GM18909 (cell line): ENCODE measurements at regions not wholly inside any gene's neighbourhood (a gene's known extent, or its start where the extent isn't known, plus 50 kb on each side); places are given as distances from the start of the nearest gene placed in this dataset.
"Not testable (repeated sequence)": the region's sequence is repeated elsewhere in the genome, so short reads cannot be mapped to it uniquely, and the experiment has no call there.

Experiments
- ATAC-seq: cut with Tn5 transposase; IDR thresholded peaks from one replicate; pipeline ENCODE4 v1.9.1; 2021; ENCODE audit warnings: mild to moderate bottlenecking; ENCODE audit not compliant: unreplicated experiment, poor library complexity

DNA sequence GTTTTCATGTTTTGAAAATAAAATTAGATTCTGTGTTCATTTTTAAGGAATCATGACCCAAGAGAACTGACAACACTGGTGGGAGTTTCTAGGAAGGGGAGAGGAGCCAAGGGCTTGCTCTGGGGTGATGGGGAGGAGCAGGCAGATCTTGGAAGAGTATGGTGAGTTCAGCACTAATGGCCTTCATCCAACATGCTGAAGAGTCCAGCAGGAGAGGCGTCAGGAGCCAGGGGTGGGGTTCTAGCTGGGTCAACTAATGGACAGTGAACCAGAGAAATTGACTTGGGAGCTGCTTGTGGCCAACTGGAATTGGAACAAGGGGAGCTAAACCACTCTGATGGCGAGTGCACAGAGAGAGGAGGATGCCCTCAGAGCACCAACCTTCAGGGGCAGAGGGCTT lies 107.1 kb downstream of the MRPL14 start:
- no peak for ATAC-seq

DNA sequence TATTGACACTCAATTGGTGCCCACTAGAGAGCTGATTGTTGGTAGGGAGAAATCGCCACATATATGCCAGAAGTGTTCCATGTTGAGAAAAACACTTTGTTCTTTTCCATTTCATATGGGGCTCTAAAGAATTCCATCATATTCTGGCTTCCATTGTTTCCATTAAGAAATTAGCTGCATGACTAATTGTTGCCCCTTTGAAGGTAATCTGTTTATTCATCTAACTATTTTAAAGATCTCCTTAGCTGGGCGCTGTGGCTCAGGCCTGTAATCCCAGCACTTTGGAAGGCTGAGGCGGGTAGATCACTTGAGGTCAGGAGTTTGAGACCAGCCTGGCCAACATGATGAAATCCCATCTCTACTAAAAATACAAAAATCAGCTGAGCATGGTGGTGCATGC lies 109.9 kb downstream of the MRPL14 start:
- ATAC-seq = not testable (repeated sequence)

GRCh38 chr6:44016131-44016870 lies 111.0 kb downstream of the MRPL14 start:
- no peak for ATAC-seq

DNA sequence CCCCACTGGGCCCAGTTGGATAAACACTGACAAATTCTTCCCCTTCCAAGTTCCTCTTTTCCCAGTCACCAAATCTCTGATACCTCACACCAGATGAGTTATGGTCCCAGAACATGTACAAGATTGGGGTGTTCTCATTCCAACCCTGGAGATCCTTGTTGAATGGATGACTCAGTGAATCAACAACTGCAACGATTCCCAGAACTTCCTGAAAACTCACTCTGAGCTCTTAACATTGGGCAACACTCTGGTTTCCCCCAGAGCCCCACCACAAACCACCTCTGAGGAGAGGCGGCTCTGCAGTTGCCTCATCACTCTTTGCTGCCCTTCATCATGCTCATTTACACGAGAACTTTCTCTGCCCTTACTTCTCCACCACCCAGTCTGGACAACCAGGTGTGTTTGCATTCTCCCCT lies 115.2 kb downstream of the MRPL14 start:
- ATAC-seq = no peak

DNA sequence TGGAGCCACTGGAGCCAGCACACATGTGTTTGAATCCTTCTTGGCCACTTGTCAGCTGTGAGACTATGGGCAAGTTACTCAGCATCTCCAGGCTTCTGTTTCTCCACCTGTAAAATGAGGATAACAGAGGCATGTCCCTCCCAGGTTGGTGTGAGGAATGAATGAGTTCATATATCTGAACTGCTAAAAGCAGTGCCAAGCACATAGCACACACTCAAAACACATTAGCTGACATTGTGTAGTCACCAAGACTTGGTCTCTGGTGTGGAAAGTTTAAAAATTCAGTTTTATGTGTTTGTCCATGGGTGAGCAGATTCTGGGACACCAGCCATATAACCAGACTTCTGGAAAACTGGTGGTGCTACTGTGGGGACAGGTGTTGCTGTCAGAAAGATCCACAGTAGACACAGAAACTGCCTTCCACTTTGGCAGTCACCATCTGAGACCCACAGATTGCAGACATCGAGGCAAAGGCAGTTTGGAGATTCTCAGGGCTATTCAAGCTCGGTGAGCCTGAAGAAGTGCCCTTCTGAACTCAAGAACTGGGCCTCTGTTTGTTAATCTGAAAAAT lies 115.8 kb downstream of the MRPL14 start:
- ATAC-seq = no peak

DNA sequence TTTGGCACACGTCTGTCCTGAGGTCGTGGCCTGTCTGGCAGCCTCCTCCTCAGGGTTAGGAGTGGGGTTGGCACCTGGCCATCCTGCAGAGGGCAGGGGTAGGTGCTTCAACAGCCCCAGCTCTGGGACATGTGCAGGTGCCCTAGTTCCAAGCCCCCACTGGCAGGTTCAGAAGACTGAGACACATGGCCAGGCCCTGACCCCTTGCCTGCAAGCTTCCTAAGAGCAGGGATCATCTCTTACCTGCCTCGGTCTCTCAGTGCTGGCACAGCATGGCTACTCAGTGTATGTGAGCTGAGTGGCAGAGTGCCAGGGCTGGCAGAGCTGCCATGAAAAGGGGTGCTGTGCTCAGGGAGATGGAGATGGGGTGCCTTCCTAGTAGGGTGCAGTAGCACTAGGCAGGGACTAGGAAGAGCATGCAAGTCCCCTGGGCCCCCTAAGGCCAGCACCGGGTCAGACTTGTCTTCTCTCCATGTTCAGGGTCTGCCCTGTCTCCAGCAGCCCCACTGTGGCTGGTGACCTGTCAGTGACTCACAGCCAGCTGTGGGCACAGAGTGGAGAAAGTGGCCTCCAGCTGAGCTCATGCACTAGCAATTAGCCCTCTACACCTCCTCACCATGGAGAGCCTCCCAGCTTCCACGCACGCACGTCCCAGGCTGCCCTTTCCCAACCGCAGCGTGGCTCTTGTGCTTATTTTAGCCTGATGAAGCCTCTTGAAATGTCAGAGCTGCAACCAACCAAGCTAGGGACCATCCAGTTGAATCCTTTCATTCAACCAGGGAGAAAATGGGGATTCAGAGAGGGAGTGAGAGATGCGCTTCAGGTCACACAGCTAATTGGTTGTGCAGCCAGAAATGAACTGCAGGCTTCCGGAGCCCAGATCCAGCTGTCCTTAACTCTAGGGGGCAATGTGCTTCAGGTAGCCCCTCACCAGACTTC lies 116.6 kb downstream of the MRPL14 start:
- no peak for ATAC-seq

GRCh38 chr6:44009425-44010321 lies 117.6 kb downstream of the MRPL14 start:
- no peak for ATAC-seq

- ATAC-seq = no peak
Measured at GRCh38 chr6:44008821-44009370, 118.4 kb downstream of the MRPL14 start.

DNA sequence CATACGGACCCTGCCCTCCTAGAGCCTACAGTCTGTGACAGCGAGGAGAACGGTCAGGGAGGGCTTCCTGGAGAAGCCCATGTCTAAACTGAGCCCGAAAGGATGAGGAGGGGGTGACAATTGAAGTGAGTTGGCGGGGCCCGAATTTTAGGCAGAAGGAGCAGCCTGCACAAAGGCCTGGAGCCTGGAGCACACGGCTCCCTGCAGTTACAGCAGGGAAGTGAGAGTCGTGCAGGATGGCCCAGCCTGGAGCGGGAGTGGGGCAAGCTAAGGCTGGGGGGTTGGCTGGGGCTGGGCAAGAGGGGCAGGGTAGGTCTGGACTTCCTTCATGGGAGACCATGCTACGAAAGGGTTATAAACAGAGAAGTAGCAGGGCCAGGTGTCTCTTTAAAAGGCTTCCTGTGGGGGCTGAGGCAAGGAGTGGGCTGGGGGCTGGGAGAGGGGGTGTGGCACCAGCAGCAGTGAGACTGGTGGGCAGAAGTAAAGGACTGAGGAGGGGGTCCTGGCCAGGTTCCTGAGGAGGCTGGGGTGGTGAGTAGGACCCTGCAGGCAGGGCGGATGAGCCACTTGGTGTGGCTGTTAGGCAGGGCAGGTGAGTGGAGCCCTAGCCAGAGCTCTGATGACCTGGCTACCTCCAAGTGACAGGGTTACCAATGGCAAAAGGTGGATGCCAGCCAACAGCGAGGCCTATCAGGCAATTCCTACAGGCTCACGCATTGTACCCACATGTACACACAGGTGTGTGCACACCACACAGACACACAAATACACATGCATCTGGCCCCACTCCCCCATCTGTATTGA lies 119.2 kb downstream of the MRPL14 start:
- ATAC-seq = no peak

DNA sequence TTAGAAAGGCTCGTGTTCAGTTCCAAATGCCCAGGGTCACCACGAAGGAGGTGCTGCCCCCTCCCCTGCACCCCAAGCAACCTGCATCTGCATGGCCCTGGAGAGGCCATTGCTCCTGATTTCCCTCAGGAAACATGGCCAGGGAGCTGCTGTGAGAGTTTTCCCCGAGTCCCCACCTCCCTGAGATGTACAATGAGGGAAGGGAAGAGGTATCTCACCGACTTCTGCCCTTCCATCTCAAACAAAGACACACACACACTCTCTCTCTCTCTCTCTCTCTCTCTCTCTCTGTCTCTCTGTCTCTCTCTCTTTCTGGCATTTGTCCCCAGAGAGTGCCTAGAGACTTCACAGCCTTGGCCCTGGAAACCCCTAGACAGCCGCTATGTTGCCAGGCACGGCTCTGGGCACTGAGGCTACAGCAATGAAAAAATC lies 120.4 kb downstream of the MRPL14 start:
- ATAC-seq = no peak

DNA sequence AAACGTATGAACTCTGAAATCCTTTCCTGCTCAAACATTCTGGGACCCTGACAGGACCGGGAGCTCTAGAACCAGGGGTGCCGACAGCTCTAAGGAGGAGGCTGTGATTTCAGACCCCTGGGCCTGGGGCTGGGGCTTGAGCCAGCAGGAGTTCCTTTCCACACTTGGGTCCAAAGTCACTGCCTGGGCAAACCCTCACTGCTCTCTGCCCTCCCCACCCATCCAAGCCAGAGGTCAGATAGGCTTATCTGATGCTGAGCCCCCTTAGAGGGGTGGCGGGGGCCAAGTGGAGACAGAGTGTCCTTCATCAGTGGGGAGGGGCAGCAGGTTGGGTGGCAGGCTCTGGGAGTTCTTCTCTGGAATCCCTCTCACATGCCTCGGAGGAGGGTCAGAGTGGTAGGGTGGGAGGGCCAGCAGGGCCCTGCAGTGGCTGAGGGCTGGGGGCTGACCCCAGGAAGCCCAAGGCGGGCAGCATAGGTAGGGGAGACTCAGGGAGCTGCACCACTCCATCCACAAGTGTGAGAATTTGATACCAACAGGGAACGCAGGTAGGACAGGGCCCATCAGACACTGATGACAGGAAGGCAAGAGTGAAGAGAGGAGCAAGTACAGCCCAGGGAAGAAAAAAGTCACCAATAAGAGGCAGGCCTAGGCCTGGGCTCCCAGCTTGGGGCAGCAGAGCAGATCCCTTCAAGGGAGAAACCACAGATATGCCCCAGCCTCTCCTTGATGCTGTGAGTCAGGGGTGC lies 121.0 kb downstream of the MRPL14 start:
- ATAC-seq = no peak

DNA sequence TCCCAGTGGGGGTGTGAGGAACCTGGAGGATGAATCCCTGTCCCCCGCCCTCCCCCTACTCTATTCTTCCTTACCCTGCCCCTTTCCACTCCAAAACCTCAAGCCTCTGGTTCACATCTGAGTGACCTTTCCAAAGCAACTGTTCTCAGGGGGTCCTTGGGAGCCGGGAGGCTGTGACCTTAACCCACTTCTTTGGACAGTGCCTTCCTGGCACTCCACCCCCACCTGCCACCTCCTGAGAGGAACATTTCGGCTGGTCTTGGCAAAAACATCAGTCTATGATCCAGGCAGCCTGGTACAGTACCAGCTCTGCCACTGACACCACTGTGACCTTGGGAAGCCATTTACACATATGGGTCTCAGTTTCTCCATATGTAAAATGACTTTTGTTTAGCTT lies 121.7 kb downstream of the MRPL14 start:
- no peak for ATAC-seq

DNA sequence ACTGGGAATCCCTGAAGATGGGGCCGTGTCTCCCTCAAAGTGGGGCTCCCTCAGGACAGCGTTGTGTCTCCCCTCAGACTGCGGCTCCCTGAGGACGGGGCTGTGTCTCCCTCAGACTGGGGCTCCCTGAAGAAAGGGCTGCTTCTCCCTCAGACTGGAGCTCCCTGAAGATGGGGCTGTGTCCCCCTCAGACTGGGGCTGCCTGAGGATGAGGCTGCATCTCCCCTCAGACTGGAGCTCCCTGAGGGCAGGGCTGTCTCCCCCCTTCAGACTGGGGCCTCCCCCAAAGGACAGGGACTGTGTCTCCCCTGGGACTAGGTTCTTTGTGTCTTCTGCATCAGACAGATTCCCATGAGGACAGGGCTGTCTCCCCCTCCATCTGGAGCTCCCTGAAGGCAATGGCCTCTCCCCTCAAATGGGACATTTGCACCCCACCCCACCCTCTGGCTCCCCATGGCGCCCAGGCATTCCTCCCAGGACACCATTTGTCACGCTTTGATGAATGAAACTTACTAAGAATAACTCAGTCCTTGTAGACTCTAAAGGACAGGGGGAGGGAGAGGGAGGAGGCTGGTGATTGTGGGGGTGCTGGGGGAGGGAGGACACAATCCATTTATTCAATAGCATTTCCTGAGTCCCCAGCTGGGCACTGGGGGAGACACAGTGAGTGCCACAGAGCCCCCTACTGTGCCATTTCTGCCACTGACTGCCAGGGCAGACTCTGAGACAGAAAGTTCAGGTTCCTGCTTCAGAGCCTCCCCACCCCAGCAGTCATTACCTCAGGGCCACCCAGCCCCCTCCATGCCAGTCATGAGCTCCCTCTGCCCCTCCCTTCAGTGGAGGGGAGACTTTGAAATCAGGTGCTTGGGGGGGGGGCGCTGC lies 122.4 kb downstream of the MRPL14 start:
- no peak for ATAC-seq

GRCh38 chr6:44004136-44004535 lies 123.1 kb downstream of the MRPL14 start:
- ATAC-seq = no peak

- no peak for ATAC-seq
Measured at GRCh38 chr6:44003345-44004061, 123.7 kb downstream of the MRPL14 start.

DNA sequence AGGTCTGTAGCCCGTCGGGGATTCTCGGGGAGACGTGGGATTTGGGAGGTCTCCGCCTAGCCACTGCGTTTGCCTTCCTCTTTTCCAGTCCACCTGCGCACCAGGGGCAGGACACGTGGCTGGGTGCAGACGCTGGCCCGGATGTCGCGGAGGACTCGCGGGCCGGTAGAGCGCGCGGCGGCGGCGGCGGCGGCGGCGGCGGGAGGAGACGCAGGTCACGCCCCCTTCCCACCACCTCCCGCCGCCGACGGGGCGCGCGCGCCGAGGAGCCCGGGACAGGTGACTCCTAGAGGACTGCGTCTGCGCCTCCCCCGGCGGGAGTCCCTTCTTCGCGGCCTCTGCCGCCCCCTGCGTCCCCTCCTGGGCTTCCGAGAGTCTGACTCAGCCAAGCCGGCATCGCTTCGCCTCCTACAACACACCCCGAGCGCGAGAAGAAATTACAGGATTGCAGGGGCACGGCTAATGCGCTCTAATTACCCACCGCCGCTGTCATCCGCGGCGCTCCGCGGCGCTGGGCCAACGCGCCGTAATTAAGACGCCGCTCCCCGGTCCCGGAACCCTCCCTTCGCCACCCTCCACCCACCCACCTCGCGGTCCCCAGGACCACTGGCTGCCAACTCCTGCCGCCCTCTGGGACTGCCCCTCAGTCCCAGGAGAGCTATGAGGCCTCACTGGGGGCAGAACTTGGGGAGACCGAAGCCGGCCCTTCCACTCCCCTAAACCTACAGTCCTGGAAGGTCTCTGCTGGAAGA lies 124.5 kb downstream of the MRPL14 start:
- peak; percentile 44 for ATAC-seq
